Prostate gland (tissue), 2 donors: ENCODE measurements at regions not wholly inside any gene's neighbourhood (a gene's known extent, or its start where the extent isn't known, plus 50 kb on each side); places are given as distances from the start of the nearest gene placed in this dataset.
"Not testable (repeated sequence)": the region's sequence is repeated elsewhere in the genome, so short reads cannot be mapped to it uniquely, and the experiment has no call there.

Experiments used
- DNase-seq: peaks from one replicate; pipeline ENCODE4 v3.0.0-alpha.2; 2019; ENCODE audit warnings: low spot score
- H3K27ac ChIP-seq, 2 donors: fragments of 200-600 bp; sonication (generic); 2 replicates each; pipeline ENCODE4 v1.5.1; 2017 to 2019
- H3K27me3 ChIP-seq: fragments of 200-600 bp; sonication (generic); replicated peaks from 2 replicates; pipeline ENCODE4 v1.5.1; 2019; ENCODE audit not compliant: insufficient read depth
- H3K36me3 ChIP-seq, 2 donors: fragments of 200-600 bp; sonication (generic); 1 replicate in 1 of 2; 2 replicates in 1 of 2; pipeline versions ENCODE4 v1.5.1 to v1.8.1; 2017 to 2019
- H3K4me1 ChIP-seq: fragments of 200-600 bp; sonication (generic); replicated peaks from 2 replicates; pipeline ENCODE4 v1.5.1; 2019
- H3K4me3 ChIP-seq, 2 donors: fragments of 200-600 bp; sonication (generic); 2 replicates each; pipeline ENCODE4 v1.5.1; 2017 to 2019
- H3K9me3 ChIP-seq: fragments of 200-600 bp; sonication (generic); 2 replicates; pipeline ENCODE4 v1.5.1; 2017
- CTCF ChIP-seq, 4 experiments: fragments of 200-600 bp in 2 of 4; fragments of 450-650 bp in 2 of 4; sonication (generic) in 2 of 4; IDR thresholded peaks; 1 replicate in 3 of 4; 2 replicates in 1 of 4; pipeline ENCODE4 v1.5.1; 2016 to 2019; ENCODE audit warnings: antibody characterized with exemption in 4 of 4, mild to moderate bottlenecking in 2 of 4, moderate library complexity in 2 of 4
- POLR2A ChIP-seq: fragments of 450-650 bp; IDR thresholded peaks from one replicate; pipeline ENCODE4 v1.6.1; 2016; ENCODE audit warnings: antibody characterized with exemption, mild to moderate bottlenecking
- POLR2AphosphoS5 ChIP-seq: sonication (generic); formaldehyde crosslinking; IDR thresholded peaks from one replicate; pipeline ENCODE4 v1.6.1; 2017; ENCODE audit warnings: antibody characterized with exemption
- WGBS: methylation state at CpG from one replicate; pipeline ENCODE4 v1.1.5; 2018; 5-methylcytosine and 5-hydroxymethylcytosine counted together
- intact Hi-C: fragments of 100-400 bp; cut with DNase I; formaldehyde crosslinking; loops from one replicate; pipeline ENCODE4 v1.14.2; 2022

GRCh38 chr3:175940881-175941280 is 1081.7 kb downstream of the NAALADL2 start:
- DNase-seq, result no peak
- no peaks in the 10 kb centered on the region for H3K9me3 ChIP-seq
- intact Hi-C loops, result no loop called here
- no peak overlapping the region for H3K27ac ChIP-seq
- no peak overlapping the region for H3K4me3 ChIP-seq
- H3K36me3 ChIP-seq, result no peaks in the 10 kb centered on the region
- no peak for TF ChIP-seq CTCF (IDR thresholded peaks at IDR 0.05)
- TF ChIP-seq POLR2AphosphoS5, result no peak
- TF ChIP-seq POLR2A, result no peak
- H3K27me3 ChIP-seq, result no peaks in the 10 kb centered on the region
- H3K4me1 ChIP-seq, result no peaks in the 10 kb centered on the region
- 80% methylated on average over 6 of the region's 6 CpGs for WGBS

- no peak for DNase-seq
- Histone ChIP-seq H3K9me3 (no peaks in the 10 kb centered on the region), H3K4me3 (no peak overlapping the region), H3K27ac (no peak overlapping the region), H3K4me1 (no peaks in the 10 kb centered on the region), H3K27me3 (no peaks in the 10 kb centered on the region), H3K36me3 (no peaks in the 10 kb centered on the region)
- no peak for TF ChIP-seq POLR2A
- TF ChIP-seq POLR2AphosphoS5, result no peak
- TF ChIP-seq CTCF (IDR thresholded peaks at IDR 0.05), result no peak
- intact Hi-C loops, result no loop called here
- WGBS, result 93% methylated on average over 5 of the region's 5 CpGs
Observed at GRCh38 chr3:175940243-175940642, 1081.1 kb downstream of the NAALADL2 start.

GRCh38 chr3:175937367-175937766 is 1078.2 kb downstream of the NAALADL2 start:
- H3K27me3 ChIP-seq, H3K27ac ChIP-seq, DNase-seq, H3K4me3 ChIP-seq, H3K9me3 ChIP-seq, H3K36me3 ChIP-seq, H3K4me1 ChIP-seq, intact Hi-C loops: not testable (repeated sequence)
- WGBS, result 98% methylated on average over 13 of the region's 22 CpGs

- intact Hi-C loops, result no loop called here
- no peak for DNase-seq
- Histone ChIP-seq H3K4me1 (no peaks in the 10 kb centered on the region), H3K9me3 (no peaks in the 10 kb centered on the region), H3K36me3 (no peaks in the 10 kb centered on the region), H3K27ac (no peak overlapping the region), H3K27me3 (no peaks in the 10 kb centered on the region), H3K4me3 (no peak overlapping the region)
- TF ChIP-seq CTCF (IDR thresholded peaks at IDR 0.05), result no peak
- TF ChIP-seq POLR2AphosphoS5, result no peak
- TF ChIP-seq POLR2A, result no peak
Observed at GRCh38 chr3:175932586-175932985, 1073.5 kb downstream of the NAALADL2 start.

- H3K27me3 ChIP-seq, result no peaks in the 10 kb centered on the region
- H3K36me3 ChIP-seq, result no peaks in the 10 kb centered on the region
- no peaks in the 10 kb centered on the region for H3K9me3 ChIP-seq
- no peak overlapping the region for H3K27ac ChIP-seq
- TF ChIP-seq POLR2AphosphoS5 (no peak), CTCF (IDR thresholded peaks at IDR 0.05) (no peak), POLR2A (no peak)
- H3K4me1 ChIP-seq, result no peaks in the 10 kb centered on the region
- H3K4me3 ChIP-seq, result no peak overlapping the region
- intact Hi-C loops, result no loop called here
- no peak for DNase-seq
Observed at GRCh38 chr3:175919133-175919532, 1060.0 kb downstream of the NAALADL2 start.
